HG03469 (cell line): ENCODE measurements at regions not wholly inside any gene's neighbourhood (a gene's known extent, or its start where the extent isn't known, plus 50 kb on each side); places are given as distances from the start of the nearest gene placed in this dataset.
"Not testable (repeated sequence)": the region's sequence is repeated elsewhere in the genome, so short reads cannot be mapped to it uniquely, and the experiment has no call there.

Source experiments
- ATAC-seq: cut with Tn5 transposase; IDR thresholded peaks from one replicate; pipeline ENCODE4 v1.9.1; 2021; ENCODE audit warnings: mild to moderate bottlenecking, moderate library complexity, moderate number of reproducible peaks; ENCODE audit not compliant: unreplicated experiment

DNA sequence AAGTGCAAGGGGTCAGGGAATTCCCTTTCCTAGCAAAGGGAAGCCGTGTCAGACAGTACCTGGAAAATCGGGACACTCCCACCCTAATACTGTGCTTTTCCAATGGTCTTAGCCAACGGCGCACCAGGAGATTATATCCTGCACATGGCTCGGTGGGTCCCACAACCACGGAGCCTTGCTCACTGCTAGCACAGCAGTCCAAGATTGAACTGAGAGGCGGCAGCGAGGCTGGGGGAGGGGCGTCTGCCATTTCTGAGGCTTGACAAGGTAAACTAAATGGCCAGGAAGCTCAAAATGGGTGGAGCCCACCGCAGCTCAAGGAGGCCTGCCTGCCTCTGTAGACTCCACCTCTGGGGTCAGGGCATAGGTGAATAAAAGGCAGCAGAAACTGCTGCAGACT, 76.5 kb upstream of the LINC00632 start:
- ATAC-seq = not testable (repeated sequence)

DNA sequence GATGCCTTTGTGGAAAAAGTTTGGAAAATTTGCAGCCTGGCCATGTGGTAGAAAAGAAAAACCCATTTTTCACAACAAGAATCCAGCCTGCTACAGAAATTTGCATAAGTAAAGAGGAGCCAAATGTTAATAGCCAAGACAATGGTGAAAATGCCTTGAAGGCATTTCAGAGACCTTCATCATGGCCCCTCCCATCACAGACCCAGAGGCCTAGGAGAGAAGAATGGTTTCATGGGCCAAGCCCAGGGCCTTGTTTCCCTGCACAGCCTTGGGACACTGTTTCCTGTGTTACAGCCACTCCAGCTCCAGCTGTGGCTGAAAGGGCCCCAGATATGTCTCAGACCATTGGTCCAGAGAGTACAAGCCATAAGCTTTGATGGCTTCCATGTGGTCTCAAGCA, 101.4 kb upstream of the LINC00632 start:
- ATAC-seq = no peak

DNA sequence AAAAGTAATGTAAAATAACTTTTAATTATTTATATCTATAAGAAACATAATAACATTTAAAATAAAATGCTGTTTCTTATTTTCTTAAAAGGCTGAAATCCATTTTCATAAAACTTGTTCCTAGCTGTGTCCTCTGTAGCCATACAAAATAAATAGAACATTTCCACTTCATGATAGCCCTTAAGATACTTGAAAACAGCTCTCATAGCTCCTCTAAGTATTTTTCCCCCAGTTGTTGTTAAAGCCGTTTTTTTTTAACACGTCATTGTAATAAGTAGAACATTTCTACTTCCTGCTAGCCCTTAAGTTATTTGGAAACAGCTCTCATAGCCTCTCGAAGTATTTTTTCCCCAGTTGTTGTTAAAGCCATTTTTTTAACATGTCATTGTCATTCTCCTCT, 97.3 kb upstream of the SOX3 start:
- no peak for ATAC-seq

DNA sequence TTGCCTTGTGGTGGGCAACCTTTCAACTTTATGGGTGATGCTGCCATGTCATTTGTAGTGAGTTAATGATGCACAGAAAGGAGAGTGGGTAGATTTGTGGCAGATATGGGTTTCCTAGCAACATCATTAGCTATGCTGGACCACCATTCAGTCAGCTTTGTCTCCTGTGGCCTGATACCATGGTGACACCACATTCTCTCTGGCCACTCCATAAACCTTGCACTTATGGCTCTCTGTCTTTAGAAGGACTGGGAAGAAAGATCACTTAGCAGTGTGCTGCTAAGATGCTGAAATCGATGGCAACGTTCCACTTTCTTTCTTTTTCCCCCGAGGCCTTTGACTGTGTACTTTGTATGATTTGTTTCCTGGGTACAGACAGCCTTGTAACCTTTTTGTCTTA, 95.0 kb upstream of the SOX3 start:
- ATAC-seq = no peak

DNA sequence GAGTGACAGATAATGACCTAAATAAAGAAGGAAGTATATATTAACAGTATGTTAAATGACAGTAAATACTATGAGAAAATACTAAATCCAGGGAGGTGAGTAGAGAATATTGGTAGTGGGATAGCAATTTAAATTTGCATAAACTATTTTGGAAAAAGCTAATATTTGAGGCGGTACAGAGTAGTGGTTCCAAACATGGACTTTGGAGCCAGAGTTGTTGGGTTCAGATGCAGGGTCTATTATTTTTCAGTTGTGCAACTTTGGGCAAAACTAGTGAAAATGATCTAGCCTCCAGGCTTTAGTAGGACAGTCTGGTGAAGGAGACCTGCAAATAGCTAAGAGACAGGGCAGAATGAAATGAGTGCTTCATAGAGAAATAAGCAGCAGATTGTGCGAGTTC, 84.8 kb upstream of the SOX3 start:
- no peak for ATAC-seq

DNA sequence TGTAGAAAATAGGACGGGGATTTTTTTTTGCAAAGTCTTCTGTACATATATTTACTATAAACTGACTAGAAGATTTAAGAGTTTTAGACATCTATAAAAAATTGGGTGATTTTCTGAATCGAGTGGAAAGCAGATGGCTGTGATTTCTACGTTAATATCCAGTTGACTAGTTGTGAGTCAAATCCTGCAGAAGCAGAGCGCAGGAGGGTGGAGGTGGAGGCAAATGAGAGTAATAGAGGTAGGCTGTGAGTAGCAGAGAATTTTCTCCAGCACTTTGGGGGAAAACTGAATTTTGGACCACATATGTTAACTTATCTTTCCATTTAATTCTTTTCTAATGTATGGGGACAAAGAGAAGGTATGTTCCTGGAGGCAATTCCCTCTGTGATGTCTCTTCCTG, 82.1 kb upstream of the SOX3 start:
- ATAC-seq = no peak

DNA sequence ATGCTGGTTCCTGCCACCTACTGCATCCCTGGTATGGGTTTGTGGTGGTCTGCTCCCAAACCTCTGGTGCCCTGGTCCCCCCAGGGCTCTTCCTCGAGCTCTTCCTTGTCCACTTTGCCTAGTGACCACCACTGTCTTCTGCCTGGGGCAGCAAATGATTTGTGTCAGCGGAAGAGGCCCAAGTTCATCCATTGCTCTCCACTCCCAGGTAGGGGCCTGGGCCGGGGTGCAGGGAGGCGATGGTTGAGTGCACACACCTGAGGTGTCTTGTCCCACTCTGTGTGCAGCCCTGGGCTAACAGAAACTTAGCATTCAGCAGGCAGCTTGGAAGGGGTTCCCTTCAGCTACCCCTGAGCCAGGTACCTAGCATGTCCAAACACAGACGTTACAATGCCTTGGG, 75.6 kb upstream of the SOX3 start:
- ATAC-seq = no peak

DNA sequence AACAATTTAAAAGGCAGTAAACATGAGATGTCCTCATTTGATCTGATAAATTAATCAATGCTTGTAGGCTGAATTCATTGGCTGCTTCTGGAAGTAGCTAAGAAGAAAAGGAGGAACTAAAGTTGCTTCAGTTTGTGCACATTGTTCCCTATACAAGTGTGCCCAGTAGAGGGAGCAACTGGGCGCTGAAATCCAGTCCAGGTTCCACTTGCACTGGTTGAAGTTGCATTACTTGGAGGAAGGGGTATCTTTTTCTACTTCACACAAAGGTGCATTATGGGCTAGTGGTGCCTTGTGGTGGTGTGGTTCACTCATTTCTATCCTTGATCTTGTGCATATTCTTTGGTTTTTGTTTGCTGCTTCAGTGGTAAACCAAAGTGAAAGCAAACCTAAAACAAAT, 67.9 kb upstream of the SOX3 start:
- ATAC-seq = peak; percentile 67

DNA sequence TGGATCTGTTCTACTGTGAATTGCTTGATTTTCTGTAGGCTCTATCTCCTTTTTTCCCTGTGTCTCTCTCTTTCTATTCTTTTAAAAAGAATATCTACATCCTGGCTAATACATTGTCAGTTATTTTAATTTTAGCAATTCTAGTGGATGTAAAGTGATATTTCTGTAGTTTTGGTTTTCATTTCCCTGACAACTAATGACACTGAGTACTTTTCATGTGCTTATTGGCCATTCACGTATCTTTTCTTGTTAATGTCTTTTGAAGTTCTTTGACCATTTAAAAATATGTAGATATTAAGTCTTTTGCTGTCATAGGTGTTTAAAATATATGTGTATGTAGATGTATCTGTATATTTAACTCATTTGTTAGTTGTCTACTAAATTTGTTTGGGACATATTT, 59.0 kb upstream of the SOX3 start:
- ATAC-seq = no peak
